ENCODE measurements at regions not wholly inside any gene's neighbourhood (a gene's known extent, or its start where the extent isn't known, plus 50 kb on each side); places are given as distances from the start of the nearest gene placed in this dataset.

- intact Hi-C loops (cut with DNase I) = no loop called here
- 88% methylated on average over 2 of the region's 2 CpGs for WGBS, 3 donors
- Histone ChIP-seq H3K9me3 (no peaks in the 10 kb centered on the region), H3K27ac (no peak overlapping the region), H3K27me3 (no peaks in the 10 kb centered on the region), H3K36me3 (no peaks in the 10 kb centered on the region), H3K4me1 (ENCODE audit: insufficient read depth) (no peaks in the 10 kb centered on the region), H3K4me3 (no peak overlapping the region)
- TF ChIP-seq CTCF (IDR thresholded peaks at IDR 0.05) = no peak
- no peak for TF ChIP-seq POLR2A (IDR thresholded peaks at IDR 0.05)
- TF ChIP-seq EP300 (IDR thresholded peaks at IDR 0.05) = no peak
- DNase-seq = no peak
Measured at GRCh38 chr5:68802430-68802829, 291.4 kb upstream of the SLC30A5 start.

- Histone ChIP-seq H3K27me3 (no peaks in the 10 kb centered on the region), H3K9me3 (no peaks in the 10 kb centered on the region), H3K27ac (no peak overlapping the region), H3K4me3 (no peak overlapping the region), H3K4me1 (ENCODE audit: insufficient read depth) (no peaks in the 10 kb centered on the region), H3K36me3 (no peaks in the 10 kb centered on the region)
- WGBS, 3 donors = 75 to 89% (median 80%) methylated on average over 7 of the region's 7 CpGs
- intact Hi-C loops (cut with DNase I) = no loop called here
- no peak for TF ChIP-seq CTCF (IDR thresholded peaks at IDR 0.05)
- TF ChIP-seq EP300 (IDR thresholded peaks at IDR 0.05) = no peak
- TF ChIP-seq POLR2A (IDR thresholded peaks at IDR 0.05) = no peak
- no peak for DNase-seq
Measured at GRCh38 chr5:68803881-68804319, 289.9 kb upstream of the SLC30A5 start.

- DNase-seq = no peak
- Histone ChIP-seq H3K4me3 (no peak overlapping the region), H3K27ac (no peak overlapping the region), H3K4me1 (ENCODE audit: insufficient read depth) (no peaks in the 10 kb centered on the region), H3K27me3 (no peaks in the 10 kb centered on the region), H3K36me3 (no peaks in the 10 kb centered on the region), H3K9me3 (no peaks in the 10 kb centered on the region)
- WGBS, 3 donors = 83 to 95% (median 88%) methylated on average over 3 of the region's 3 CpGs
- TF ChIP-seq EP300 (IDR thresholded peaks at IDR 0.05) (no peak), POLR2A (IDR thresholded peaks at IDR 0.05) (no peak), CTCF (IDR thresholded peaks at IDR 0.05) (no peak)
- intact Hi-C loops (cut with DNase I) = no loop called here
Measured at GRCh38 chr5:68804343-68804742, 289.5 kb upstream of the SLC30A5 start.

GRCh38 chr5:68805444-68805843, 288.4 kb upstream of the SLC30A5 start:
- Histone ChIP-seq H3K4me3 (no peak overlapping the region), H3K27me3 (no peaks in the 10 kb centered on the region), H3K27ac (no peak overlapping the region), H3K4me1 (ENCODE audit: insufficient read depth) (no peaks in the 10 kb centered on the region), H3K36me3 (no peaks in the 10 kb centered on the region), H3K9me3 (no peaks in the 10 kb centered on the region)
- TF ChIP-seq CTCF (IDR thresholded peaks at IDR 0.05) (no peak), EP300 (IDR thresholded peaks at IDR 0.05) (no peak), POLR2A (IDR thresholded peaks at IDR 0.05) (no peak)
- no peak for DNase-seq
- intact Hi-C loops (cut with DNase I) = no loop called here

DNA sequence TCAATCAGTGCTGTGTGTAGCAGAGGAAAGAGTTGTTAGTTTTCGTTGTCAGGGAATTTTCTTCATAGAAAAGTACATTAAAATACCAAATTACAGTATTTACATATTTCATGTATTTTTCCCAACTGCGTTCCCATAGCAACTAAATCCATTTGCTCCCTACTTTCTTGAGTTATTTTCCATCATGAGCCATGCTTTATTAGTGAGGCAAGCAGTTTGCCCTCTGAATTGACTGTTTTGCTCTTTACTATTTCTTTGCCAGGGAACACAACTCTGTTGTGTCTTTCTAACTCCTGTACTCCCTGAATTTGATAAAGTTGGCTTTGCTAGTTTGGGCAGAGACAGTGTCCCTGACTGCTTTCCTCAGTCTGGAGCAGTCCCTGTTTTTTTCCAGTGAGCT, 276.2 kb upstream of the SLC30A5 start:
- Histone ChIP-seq H3K27ac (no peak overlapping the region), H3K4me1 (ENCODE audit: insufficient read depth) (no peaks in the 10 kb centered on the region), H3K36me3 (no peaks in the 10 kb centered on the region), H3K9me3 (no peaks in the 10 kb centered on the region), H3K27me3 (no peaks in the 10 kb centered on the region), H3K4me3 (no peak overlapping the region)
- intact Hi-C loops (cut with DNase I) = no loop called here
- WGBS, 3 donors = 29 to 66% (median 37%) methylated on average over 2 of the region's 2 CpGs
- TF ChIP-seq CTCF (IDR thresholded peaks at IDR 0.05) (no peak), POLR2A (IDR thresholded peaks at IDR 0.05) (no peak), EP300 (IDR thresholded peaks at IDR 0.05) (no peak)
- DNase-seq = no peak

Measured in ovary (tissue), 7 donors.